Middle frontal gyrus (tissue), 1 donor: ENCODE measurements at regions not wholly inside any gene's neighbourhood (a gene's known extent, or its start where the extent isn't known, plus 50 kb on each side); places are given as distances from the start of the nearest gene placed in this dataset.

Experiments used
- DNase-seq: peaks from one replicate; pipeline ENCODE4 v3.0.0-alpha.2; 2015; ENCODE audit warnings: low spot score; ENCODE audit errors: extremely low spot score

DNA sequence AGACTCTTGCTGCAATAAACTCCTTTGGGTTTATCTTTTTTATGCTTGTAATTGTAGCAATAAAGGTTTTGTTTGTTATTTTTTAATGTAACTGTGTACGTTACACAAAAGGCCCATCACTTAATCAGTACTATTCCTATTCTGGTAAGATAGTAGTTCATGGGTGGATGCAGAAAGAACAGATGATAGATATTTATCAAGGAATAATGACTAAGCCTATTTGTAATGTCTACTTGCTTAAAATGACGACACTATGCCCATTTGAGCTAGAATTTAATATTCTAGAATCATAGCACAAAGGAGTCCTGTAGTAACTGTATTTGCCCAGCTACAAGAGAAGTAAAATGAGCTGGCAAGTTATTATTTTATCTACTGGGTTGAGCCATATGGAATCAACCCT is 235.4 kb upstream of the DYNLRB2 start:
- no peak for DNase-seq

DNA sequence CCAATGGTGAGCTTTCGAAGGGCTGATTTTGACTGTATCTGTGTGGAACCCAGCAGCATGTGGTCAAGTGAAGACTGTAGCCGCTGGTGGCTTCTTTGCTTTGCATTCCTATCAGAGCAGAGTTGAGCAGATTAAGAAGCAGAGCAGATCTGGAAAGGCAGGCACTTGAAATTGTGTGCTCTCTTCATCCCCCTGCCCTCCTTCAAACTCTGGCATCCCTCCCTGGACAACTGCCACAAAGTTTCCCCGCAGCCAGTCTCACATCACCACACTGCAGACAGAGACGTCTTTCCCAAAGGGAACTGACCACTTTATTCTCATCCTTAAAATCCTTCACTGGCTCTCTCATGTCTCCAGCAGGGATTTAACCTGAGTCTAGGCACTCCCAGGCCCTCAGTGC is 237.1 kb upstream of the DYNLRB2 start:
- no peak for DNase-seq

DNA sequence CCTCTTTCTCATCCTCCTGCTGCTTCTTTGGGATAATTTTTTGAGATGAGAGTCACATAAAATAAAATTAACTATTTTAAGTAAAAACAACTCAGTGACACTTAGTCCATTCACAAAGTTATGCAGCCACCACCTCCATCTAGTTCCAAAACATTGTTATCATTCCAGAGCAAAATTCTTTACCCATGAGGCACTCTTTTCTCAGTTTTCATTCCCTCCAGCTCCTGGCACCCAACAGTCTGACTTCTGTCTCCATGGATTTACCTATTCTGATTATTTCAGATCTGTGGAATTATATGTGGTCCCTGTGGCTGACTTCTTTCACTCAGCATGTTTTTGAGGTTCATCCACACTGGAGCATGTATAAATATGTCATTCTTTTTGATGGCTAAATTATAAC is 239.9 kb upstream of the DYNLRB2 start:
- no peak for DNase-seq

DNA sequence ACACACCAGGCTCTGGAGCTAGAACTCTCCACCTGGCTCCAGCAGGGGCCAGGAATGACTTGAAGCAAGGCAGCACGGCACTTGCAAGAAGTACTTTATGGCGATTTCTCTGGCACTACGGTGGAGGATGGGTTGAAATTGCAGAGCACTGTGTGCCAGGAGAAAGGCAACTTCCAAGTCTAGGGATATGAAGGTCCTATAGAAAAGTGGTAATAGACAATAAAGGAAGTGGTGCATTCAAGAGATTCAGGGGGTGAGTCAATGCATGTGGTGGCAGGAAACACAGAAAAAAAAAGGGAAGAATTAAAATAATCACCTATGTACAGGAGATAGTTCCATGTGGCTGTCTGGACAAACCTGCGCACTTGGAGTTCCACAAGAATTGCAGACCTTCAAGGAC is 240.3 kb upstream of the DYNLRB2 start:
- DNase-seq, result no peak

DNA sequence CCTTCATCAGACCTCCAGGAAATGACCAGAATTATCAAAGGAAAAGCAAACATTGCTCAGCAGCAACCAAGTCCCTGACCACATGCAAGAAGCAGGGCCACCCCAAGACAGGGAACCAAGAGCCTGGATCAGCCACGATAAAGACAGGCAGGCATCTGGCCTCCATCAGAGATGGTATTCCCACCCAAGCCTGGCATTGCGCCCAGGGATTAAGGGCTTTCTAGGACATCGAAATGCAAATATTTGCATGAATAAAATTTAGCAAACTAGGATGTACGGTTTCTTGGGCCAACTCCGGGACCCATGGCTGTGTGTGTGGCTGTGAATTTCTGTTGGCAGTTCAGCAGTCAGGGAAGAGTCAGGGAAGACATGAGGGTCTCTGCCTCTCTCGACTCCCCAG is 241.4 kb upstream of the DYNLRB2 start:
- no peak for DNase-seq

DNA sequence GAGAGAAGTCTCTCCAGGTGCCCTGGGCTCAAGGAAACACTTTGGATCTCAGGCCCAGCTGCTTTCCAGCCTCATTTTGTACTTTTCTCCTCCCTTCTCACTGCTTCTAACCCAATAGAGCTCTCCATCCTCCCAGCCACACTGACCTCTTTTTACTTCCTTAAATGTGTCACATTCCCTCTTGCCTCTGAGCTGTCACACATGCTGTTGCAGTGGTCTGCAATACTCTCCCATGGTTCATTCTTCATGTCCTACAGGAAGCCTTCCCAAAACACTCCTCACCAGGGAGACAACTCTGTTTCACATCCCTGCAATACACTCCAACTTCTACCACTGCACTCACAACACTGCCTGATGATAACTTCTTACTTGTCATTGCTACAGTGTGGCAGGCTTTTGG is 242.1 kb upstream of the DYNLRB2 start:
- no peak for DNase-seq

DNA sequence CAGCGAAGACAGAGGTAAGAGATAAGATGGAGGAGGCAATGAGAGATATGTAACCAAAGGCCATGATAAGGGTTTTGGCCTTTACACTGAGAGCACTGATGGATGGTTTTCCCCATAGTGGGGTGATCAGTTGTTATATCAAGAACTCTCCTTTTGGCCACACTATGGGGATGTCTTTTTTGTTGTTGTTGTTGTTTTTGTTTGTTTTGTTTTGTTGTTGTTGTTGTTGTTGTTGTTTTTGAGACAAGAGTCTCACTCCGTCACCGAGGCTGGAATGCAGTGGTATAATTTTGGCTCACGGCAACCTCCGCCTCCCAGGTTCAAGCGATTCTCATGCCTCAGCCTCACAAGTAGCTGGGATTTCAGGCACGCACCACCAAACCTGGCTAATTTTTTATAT is 244.8 kb upstream of the DYNLRB2 start:
- no peak for DNase-seq

DNA sequence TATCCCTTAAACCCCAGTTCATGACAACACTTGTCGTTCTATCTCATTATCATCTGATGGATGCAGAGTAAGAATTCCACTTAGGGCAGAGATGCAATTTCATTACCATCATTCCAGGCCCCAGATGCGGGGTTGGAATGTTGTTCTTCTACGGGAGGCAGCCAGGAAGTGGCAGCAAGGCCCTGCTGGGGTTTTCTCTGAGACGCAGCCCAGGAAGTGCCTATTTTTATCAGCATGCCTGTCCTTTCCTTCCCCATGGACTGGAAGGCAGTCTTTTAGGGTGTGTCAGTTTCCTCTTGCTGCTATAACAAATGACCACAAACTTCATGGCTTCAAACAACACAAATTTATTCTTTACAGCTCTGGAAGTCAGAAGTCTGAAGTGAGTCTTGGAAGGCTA is 246.6 kb upstream of the DYNLRB2 start:
- no peak for DNase-seq

DNA sequence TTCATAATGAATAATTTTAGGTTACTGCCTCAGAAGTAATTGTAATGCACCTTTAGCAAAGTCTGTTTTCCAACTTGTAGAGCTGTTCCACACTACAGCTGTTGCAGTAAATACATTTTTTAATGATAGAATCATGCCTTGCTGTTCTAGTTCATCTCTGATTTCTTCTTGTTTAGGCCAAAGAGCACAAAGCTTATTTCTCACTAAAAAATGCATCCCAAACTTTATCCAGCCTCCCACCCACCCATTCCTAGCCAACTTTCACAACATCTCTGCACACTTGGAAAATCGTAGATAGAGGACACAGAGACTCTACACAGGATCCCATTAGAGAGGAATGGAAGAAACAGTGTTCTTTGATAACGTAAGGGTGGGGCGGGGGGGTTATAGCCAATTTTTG is 252.2 kb upstream of the DYNLRB2 start:
- no peak for DNase-seq

DNA sequence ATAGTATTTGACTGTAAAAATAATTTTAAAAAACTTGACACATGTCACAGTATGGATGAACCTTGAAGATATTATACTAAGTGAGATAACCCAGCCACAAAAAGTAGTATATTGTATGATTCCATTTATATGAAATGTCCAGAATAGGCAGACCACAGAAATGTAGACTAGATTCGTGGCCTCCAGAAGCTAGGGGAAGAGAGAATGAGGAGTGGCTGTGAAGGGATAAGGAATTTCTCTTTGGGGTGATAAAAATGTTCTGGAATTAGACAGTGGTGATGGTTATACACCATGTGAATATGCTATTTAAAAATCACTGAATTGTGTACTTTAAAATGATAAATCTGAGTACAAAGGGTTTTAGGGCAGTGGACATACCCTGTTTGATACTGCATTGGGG is 253.1 kb upstream of the DYNLRB2 start:
- no peak for DNase-seq

DNA sequence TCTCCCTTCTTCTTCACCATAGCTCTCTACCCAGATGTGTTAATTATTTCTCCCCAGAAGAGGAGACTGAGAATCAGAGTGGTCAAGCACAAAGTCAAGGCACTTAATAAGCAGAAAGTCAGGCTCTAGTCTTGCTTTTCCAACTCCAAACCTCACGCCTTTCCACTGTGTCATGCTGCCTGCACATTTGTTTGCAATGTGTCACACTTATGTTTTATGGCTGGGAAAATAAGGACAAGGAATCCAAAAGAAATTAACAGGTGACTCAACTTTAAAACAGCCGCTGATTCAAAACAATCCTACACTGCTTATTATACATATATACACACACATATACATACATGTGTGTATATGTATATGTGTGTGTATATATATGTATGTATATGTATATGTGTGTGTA is 255.7 kb upstream of the DYNLRB2 start:
- DNase-seq, result no peak

DNA sequence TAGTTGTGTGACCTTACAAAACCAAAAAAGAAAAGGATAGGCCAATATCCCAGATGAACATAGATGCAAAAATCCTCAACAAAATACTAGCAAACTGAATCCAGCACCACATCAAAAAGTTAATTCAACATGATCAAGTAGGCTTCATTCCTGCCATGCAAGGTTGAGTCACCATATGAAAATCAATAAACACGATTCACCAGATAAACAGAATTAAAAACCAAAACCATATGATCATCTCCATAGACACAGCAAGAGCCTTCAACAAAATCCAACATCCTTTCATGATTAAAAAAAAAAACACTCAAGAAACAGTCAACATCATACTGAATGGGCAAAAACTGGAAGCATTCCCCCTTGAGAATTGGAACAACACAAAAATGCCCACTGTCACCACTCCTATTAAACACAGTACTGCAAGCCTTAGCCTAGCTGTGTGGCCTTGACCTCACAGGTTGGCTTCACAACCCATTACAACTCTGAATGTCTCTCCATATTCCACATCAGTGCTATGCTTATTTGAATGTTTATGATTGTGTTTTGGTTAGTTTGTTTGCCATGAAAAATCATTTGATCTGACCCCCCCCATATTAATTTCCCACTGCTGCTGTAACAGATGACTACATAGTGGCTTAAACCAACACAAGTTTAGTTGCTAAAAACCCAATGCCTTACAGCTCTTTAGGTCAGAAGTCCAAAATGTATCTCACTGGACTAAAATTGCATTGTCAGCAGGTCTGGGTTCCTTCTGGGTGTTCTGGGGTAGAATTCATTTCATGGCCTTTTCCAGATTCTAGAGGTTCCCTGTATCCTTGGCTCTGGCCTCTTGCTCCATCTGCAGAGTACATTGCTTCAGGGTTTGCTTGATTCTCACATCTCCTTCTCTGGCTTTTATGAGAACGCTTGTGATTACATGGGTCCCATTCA is 257.1 kb upstream of the DYNLRB2 start:
- no peak for DNase-seq

DNA sequence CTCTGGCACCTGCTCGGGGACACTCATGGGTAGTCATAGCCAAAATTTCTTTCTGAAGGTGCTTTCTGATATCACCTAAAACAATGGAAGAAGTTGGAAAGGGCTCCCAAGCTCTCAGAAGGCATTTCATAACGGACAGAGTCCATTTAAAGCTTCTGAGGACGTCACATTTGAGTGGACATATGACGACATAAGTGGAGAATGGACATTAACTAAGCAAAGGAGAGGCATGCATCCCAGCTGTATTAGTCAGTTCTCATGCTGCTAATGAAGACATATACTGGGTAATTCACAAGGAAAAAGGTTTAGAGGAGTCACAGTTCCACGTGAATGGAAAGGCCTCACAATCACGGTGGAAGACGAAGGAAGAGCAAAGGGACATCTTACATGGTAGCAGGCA is 260.2 kb upstream of the DYNLRB2 start:
- DNase-seq, result no peak

DNA sequence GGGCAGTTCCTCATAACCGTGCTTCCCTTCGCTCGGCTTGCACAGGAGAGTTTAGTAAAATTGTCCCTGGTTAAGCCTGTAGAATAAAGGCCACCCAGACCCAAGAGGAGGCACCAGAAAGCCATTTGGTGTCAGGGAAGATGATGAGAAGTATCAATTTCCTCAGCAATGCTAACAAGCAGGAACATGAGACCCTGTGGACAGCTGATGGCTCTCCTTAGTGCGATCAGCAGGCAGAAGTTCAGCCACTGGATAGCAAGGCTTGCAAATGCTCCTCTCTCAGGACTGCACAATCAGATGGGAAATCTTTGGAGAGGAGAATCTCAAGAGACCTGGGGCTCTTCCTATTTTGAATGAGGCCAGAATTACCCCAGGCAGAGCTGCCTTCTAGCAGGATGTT is 261.1 kb upstream of the DYNLRB2 start:
- no peak for DNase-seq

DNA sequence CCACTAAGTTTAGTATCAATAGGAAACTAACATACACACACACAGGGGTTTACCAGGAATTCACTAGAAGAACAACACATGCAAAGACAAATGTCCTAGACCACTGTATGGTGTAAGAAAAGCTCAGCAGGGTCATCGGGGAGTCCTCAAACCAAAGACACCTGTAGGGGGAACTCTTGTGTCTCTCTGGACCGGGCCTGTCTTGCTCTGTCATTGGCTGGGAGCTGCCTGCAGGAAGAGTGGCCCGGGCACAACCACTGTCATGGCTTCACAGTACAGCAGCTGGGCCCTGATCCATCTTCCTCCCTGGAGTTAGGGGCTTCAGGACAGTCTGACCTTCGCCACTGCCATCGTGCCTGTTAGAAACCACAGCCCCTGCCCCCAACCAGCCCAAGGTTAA is 263.6 kb upstream of the DYNLRB2 start:
- no peak for DNase-seq

DNA sequence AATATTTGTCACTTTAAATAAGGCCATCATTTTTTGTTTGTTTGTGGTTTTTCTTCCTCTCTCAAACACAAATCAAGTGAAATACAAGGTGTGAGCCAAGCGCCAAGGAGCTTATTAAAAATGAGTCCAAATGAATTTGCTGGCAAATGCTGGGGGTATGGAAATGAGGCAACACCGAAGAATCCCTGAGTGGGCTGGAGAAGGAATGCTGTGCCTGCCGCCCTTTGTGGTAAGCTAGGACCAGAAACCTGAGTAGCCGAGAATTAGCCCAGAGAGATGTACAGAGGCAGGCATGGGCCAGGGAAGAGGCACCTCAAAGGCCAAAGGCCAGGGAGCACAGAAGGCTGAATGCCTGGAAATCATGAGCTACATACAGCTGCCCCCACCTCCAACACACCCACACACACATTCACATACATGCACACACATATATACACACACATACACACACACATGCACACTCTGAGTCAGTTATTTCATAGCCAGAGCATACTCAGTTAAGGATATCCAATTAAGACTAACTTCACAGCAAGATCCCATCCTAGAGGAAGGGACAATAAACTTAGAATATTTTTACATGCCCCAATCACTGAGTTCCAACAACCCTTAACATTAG is 266.1 kb upstream of the DYNLRB2 start:
- DNase-seq, result no peak

DNA sequence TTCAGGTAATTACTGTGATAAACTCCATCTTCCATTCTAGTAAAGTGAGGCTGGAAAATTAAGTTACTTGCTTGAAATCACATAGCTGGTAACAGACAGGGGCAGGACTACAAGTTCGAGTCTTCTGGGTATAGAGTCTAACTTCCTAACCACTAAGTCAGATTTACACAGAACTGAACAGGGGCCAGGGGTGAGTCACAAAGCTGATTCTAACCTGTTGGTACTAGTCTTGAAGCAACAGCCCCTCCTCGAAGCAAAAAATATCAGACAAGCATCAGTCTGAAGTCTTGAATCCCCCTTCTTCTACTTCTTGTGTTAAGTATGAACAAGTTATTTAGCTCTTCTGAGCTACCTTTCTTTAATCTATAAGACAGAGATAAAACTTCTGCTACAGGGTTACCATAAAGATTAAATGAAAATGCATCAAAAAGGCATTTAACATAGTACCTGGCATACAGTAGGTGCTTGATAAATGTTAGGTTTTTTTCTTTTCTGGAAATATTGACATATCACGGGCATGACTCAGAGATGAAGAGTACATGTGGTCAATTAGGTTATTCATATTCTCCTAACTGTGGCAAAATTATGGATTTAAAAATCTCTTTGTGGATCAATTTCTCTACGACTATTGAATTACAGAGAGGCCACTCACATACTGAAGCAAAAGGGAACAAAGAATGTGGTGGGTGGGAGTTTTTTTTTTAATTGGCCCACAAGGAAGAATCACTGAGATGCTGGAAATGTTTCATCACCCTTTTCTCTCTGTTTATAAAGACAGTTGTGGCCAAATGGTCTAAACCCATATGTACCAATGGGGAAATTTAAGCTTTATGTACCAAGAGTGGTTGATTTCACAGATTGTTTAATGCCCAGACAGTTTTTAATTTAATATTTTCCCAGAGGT is 266.9 kb upstream of the DYNLRB2 start:
- DNase-seq, result no peak

DNA sequence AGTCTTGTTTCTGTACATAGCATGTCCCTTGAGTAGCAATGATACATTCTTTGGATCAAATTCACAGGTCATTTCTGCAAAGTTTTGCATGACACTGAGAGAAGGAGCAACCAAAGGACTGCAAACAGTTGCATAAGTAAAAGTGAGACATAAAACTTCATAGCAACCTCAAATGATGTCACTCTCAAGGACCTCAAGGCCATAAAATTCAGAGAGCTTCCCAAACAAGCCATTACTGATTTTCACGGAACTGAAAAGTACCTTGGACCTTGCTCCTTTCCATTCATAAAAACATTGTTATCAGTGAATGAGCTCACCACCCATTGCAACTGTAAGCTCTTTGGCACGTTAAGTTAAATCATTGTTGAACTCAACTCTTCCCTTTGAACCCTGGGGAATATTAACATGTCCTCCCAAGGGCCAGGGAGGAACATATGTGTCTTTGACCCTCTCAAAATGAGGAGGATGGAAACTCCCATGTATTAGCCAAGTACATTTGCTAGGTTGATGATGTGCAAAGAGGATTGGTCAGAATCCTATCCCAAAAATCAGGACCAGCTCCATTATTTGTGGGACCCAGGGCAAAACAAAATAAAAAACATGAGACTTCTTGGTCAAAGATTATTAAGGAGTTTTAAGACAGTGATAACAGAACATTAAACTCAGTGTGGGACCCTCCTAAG is 275.0 kb upstream of the DYNLRB2 start:
- DNase-seq, result no peak

DNA sequence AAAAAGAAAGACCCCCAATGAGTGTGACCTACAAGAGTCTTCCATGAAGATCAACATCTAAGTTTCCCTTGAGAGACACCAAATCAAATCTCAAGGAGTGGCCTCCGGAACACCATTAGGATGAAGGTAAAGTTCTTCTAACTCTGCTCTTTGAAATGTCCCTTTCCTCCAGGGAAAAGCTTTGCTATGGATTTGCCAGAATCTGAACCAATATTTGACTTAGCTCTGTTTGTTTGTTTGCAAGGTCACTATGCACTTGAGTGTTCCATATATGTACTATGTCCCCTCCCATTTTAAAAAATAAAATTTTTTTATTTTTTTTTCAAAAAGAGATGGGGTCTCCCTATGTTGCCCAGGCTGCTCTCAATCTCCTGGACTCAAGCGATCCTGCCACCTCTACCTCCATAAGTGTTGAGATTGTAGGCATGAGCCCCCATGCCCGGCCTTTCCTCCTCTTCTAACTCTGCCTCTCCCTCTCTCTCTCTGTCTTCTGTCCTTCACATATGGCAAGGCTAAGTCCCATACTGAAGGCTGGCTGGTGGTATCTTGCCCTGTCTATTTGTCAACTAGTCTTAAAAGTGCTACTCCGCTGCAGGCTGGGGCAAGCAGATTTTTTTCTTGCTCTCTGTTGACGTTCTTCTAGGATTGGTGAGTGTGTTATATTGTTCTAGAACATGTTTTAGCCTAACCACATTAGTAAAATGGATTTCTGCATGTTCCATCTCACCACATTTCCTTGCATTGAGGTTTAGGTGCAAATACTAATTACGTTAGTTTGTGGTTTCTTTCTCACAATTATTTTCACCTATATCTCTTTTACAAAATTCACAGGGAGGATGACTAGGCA is 276.7 kb upstream of the DYNLRB2 start:
- DNase-seq, result no peak

DNA sequence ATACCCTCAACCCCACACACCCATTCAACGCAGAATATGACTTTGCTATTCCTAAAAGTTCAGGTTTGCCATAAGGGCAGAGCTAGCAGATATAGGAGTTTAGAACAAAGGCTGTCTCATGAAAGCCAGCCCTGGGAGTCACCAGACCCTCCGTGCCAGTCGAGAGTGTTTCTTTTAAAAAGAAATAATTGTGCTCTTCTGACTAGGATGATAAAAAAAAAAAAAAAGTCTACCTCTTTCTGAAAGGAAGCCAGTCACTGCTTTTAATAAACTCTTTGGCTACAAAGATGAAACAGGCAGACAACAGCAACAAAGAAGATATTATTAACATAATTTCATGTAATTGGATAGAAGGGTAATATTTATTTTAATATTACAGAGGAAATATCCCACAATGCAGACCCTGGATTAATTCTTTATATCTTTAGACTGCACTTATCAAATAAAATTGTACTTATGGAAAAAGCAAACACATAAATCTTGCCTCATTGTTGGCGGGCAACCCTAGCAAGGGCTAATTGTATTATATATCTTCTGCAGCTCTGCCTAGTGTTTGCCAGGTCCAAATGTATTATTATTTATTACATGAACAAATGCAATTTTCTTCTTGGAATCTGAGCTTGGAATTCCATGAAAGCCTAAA is 277.5 kb upstream of the DYNLRB2 start:
- DNase-seq, result no peak
